ENCODE measurements at regions not wholly inside any gene's neighbourhood (a gene's known extent, or its start where the extent isn't known, plus 50 kb on each side); places are given as distances from the start of the nearest gene placed in this dataset.

GRCh38 chr2:16737812-16738211, 72.2 kb upstream of the CYRIA start:
- no peak for DNase-seq (ENCODE audit: low spot score)
- H3F3A ChIP-seq (replicated peaks; ENCODE audit: low read depth), result no peaks in the 10 kb centered on the region
- H3K27me3 ChIP-seq (ENCODE audit: insufficient read depth), result no peaks in the 10 kb centered on the region
- no peak overlapping the region for H3K27ac Mint-ChIP-seq
- no peaks in the 10 kb centered on the region for H3K4me1 Mint-ChIP-seq
- H3K36me3 ChIP-seq (ENCODE audit: insufficient read depth), result no peaks in the 10 kb centered on the region
- TF ChIP-seq REST (IDR thresholded peaks at IDR 0.05; ENCODE audit: unreplicated experiment), result no peak
- no peak for TF ChIP-seq CREB1 (CRISPR knock-in tag; IDR thresholded peaks at IDR 0.05; ENCODE audit: low read depth)
- no peak for TF ChIP-seq EZH2phosphoT487 (IDR thresholded peaks at IDR 0.05; ENCODE audit: unreplicated experiment)
- no peak for TF ChIP-seq ZNF462 (CRISPR knock-in tag; IDR thresholded peaks at IDR 0.05)
- TF ChIP-seq NANOG (IDR thresholded peaks at IDR 0.05; ENCODE audit: borderline replicate concordance), result no peak
- TF ChIP-seq STAT1 (IDR thresholded peaks at IDR 0.05; ENCODE audit: unreplicated experiment), result no peak
- no peak for TF ChIP-seq JUNB (IDR thresholded peaks at IDR 0.05; ENCODE audit: unreplicated experiment)
- no peak for TF ChIP-seq ZNF331 (CRISPR knock-in tag; IDR thresholded peaks at IDR 0.05; ENCODE audit: low read depth)
- TF ChIP-seq CTCF (conservative IDR thresholded peaks at IDR 0.05; ENCODE audit: low read depth in 2 of 2), result no peak
- TF ChIP-seq EZH2 (IDR thresholded peaks at IDR 0.05; ENCODE audit: low read depth, unreplicated experiment), result no peak
- TF ChIP-seq ETS1 (IDR thresholded peaks at IDR 0.05), result no peak
- TF ChIP-seq POLR2AphosphoS5 (IDR thresholded peaks at IDR 0.05; ENCODE audit: low read depth), result no peak
- TF ChIP-seq ZNF114 (CRISPR knock-in tag; IDR thresholded peaks at IDR 0.05), result no peak
- H3K36me3 Mint-ChIP-seq (ENCODE audit: low read depth), result no peaks in the 10 kb centered on the region
- no peak overlapping the region for H3K4me3 ChIP-seq
- H4K20me1 ChIP-seq (replicated peaks; ENCODE audit: insufficient read depth), result no peaks in the 10 kb centered on the region
- H3K9me3 Mint-ChIP-seq, result no peaks in the 10 kb centered on the region
- no peak overlapping the region for H3K4me2 ChIP-seq
- no peak overlapping the region for H2AFZ ChIP-seq
- no peaks in the 10 kb centered on the region for H3K79me2 ChIP-seq (replicated peaks; ENCODE audit: insufficient read depth)
- no peak overlapping the region for H3K27ac ChIP-seq (ENCODE audit: low read depth)
- no peaks in the 10 kb centered on the region for H3K9me2 ChIP-seq (ENCODE audit: insufficient read depth)
- no peak for ATAC-seq
- H3K4me3 Mint-ChIP-seq, result no peak overlapping the region
- H3K4me1 ChIP-seq (ENCODE audit: insufficient read depth), result no peaks in the 10 kb centered on the region
- no peaks in the 10 kb centered on the region for H3K27me3 Mint-ChIP-seq (ENCODE audit: insufficient read depth, low read depth, poor library complexity)

Data from GM23338 (cell line).